Epithelial cell of esophagus (primary cell): ENCODE measurements at regions not wholly inside any gene's neighbourhood (a gene's known extent, or its start where the extent isn't known, plus 50 kb on each side); places are given as distances from the start of the nearest gene placed in this dataset.
"Not testable (repeated sequence)": the region's sequence is repeated elsewhere in the genome, so short reads cannot be mapped to it uniquely, and the experiment has no call there.

Experiments used
- DNase-seq: peaks from one replicate; pipeline ENCODE4 v3.0.0; 2010; ENCODE audit warnings: low read depth
- H3K4me3 ChIP-seq: 2 replicates; pipeline ENCODE4 v1.5.1; 2011; ENCODE audit warnings: mild to moderate bottlenecking, low read length, control low read depth
- CTCF ChIP-seq: IDR thresholded peaks from 2 replicates; pipeline ENCODE4 v1.5.1; 2011; ENCODE audit warnings: low read depth, mild to moderate bottlenecking, low read length, control low read depth, inconsistent platforms; ENCODE audit not compliant: insufficient read depth; ENCODE audit errors: missing control alignments

- no peak for TF ChIP-seq CTCF
- no peak overlapping the region for H3K4me3 ChIP-seq
- DNase-seq, result no peak
These were observed 104.4 kb downstream of the ZNF486 start for GRCh38 chr19:20271215-20271926.

- TF ChIP-seq CTCF, result no peak
- no peak overlapping the region for H3K4me3 ChIP-seq
- no peak for DNase-seq
These were observed 102.4 kb downstream of the ZNF486 start for GRCh38 chr19:20269461-20269860.

- H3K4me3 ChIP-seq, DNase-seq: not testable (repeated sequence)
These were observed 94.5 kb downstream of the ZNF486 start for GRCh38 chr19:20261513-20261912.

- H3K4me3 ChIP-seq, DNase-seq: not testable (repeated sequence)
These were observed 93.7 kb downstream of the ZNF486 start for GRCh38 chr19:20260738-20261137.

- no peak for DNase-seq
- no peak for TF ChIP-seq CTCF
- no peak overlapping the region for H3K4me3 ChIP-seq
These were observed 92.6 kb downstream of the ZNF486 start for GRCh38 chr19:20259615-20260014.

- H3K4me3 ChIP-seq, result no peak overlapping the region
- no peak for TF ChIP-seq CTCF
- DNase-seq, result no peak
These were observed 89.6 kb downstream of the ZNF486 start for GRCh38 chr19:20256606-20257005.

- no peak for DNase-seq
- no peak for TF ChIP-seq CTCF
- H3K4me3 ChIP-seq, result no peak overlapping the region
These were observed 87.1 kb downstream of the ZNF486 start for GRCh38 chr19:20254121-20254520.

GRCh38 chr19:20252613-20253012 is 85.6 kb downstream of the ZNF486 start:
- TF ChIP-seq CTCF, result no peak
- H3K4me3 ChIP-seq, result no peak overlapping the region
- no peak for DNase-seq
